ENCODE measurements at regions not wholly inside any gene's neighbourhood (a gene's known extent, or its start where the extent isn't known, plus 50 kb on each side); places are given as distances from the start of the nearest gene placed in this dataset.

GRCh38 chr3:77933926-77934325, 894.0 kb downstream of the ROBO2 start:
- peaks cover 0 to 9% of the 10 kb centered on the region in 2 donors for H3K4me1 ChIP-seq (replicated peaks in 1 of 2)
- WGBS, 10 experiments = 7 to 100% (median 81%) methylated on average over 2 of the region's 2 CpGs
- in situ Hi-C loops (cut with MboI; ENCODE audit: low pct_unique_long_range_greater_than_20kb in 2 of 9, low sequenced_read_pairs in 9 of 9, unreplicated experiment in 9 of 9) = no loop called here
- ATAC-seq (replicated peaks in 6 of 8) = no peak
- no peak overlapping the region for H3K4me3 ChIP-seq
- no peak overlapping the region for H3K27ac ChIP-seq

- in situ Hi-C loops (cut with MboI; ENCODE audit: low pct_unique_long_range_greater_than_20kb in 2 of 9, low sequenced_read_pairs in 9 of 9, unreplicated experiment in 9 of 9) = no loop called here
- no peak overlapping the region for H3K4me3 ChIP-seq
- peaks cover 0 to 9% of the 10 kb centered on the region in 2 donors for H3K4me1 ChIP-seq (replicated peaks in 1 of 2)
- ATAC-seq (replicated peaks in 6 of 8) = no peak
- no peak overlapping the region for H3K27ac ChIP-seq
- WGBS, 10 experiments = 0 to 100% (median 71%) methylated on average over 1 of the region's 1 CpG; no CpG with 5 or more reads in 1 of the 10 experiments
Observed at GRCh38 chr3:77935418-77935817, 895.5 kb downstream of the ROBO2 start.

- Histone ChIP-seq H3K4me3 (no peak overlapping the region), H3K4me1 (replicated peaks in 1 of 2) (no peaks in the 10 kb centered on the region), H3K27ac (no peak overlapping the region)
- 0 to 83% (median 50%) methylated on average over 1 of the region's 1 CpG; no CpG with 5 or more reads in 2 of the 10 experiments for WGBS, 10 experiments
- in situ Hi-C loops (cut with MboI; ENCODE audit: low pct_unique_long_range_greater_than_20kb in 2 of 9, low sequenced_read_pairs in 9 of 9, unreplicated experiment in 9 of 9) = no loop called here
- ATAC-seq (replicated peaks in 6 of 8) = no peak
Observed at GRCh38 chr3:77939726-77940125, 899.8 kb downstream of the ROBO2 start.

GRCh38 chr3:77943598-77943997, 903.7 kb downstream of the ROBO2 start:
- no peaks in the 10 kb centered on the region for H3K4me1 ChIP-seq (replicated peaks in 1 of 2)
- ATAC-seq (replicated peaks in 6 of 8) = no peak
- no peak overlapping the region for H3K4me3 ChIP-seq
- WGBS, 10 experiments = 5 to 100% (median 85%) methylated on average over 1 to 4 of the region's 4 CpGs
- H3K27ac ChIP-seq = no peak overlapping the region
- in situ Hi-C loops (cut with MboI; ENCODE audit: low pct_unique_long_range_greater_than_20kb in 2 of 9, low sequenced_read_pairs in 9 of 9, unreplicated experiment in 9 of 9) = no loop called here

GRCh38 chr3:77945320-77945719, 905.4 kb downstream of the ROBO2 start:
- in situ Hi-C loops (cut with MboI; ENCODE audit: low pct_unique_long_range_greater_than_20kb in 2 of 9, low sequenced_read_pairs in 9 of 9, unreplicated experiment in 9 of 9) = no loop called here
- H3K27ac ChIP-seq = no peak overlapping the region
- 10 to 100% (median 77%) methylated on average over 2 to 3 of the region's 3 CpGs; no CpG with 5 or more reads in 1 of the 10 experiments for WGBS, 10 experiments
- H3K4me1 ChIP-seq (replicated peaks in 1 of 2) = no peaks in the 10 kb centered on the region
- ATAC-seq (replicated peaks in 6 of 8) = peak in 1 of 8 experiments; percentile 14
- no peak overlapping the region for H3K4me3 ChIP-seq

- no peak for ATAC-seq (replicated peaks in 6 of 8)
- H3K4me1 ChIP-seq (replicated peaks in 1 of 2) = no peaks in the 10 kb centered on the region
- no peak overlapping the region for H3K27ac ChIP-seq
- no peak overlapping the region for H3K4me3 ChIP-seq
- in situ Hi-C loops (cut with MboI; ENCODE audit: low pct_unique_long_range_greater_than_20kb in 2 of 9, low sequenced_read_pairs in 9 of 9, unreplicated experiment in 9 of 9) = no loop called here
Observed at GRCh38 chr3:77947671-77948070, 907.8 kb downstream of the ROBO2 start.

- in situ Hi-C loops (cut with MboI; ENCODE audit: low pct_unique_long_range_greater_than_20kb in 2 of 9, low sequenced_read_pairs in 9 of 9, unreplicated experiment in 9 of 9) = no loop called here
- H3K4me3 ChIP-seq = no peak overlapping the region
- WGBS, 10 experiments = 0 to 100% (median 85%) methylated on average over 1 of the region's 1 CpG; no CpG with 5 or more reads in 1 of the 10 experiments
- H3K4me1 ChIP-seq (replicated peaks in 1 of 2) = no peaks in the 10 kb centered on the region
- no peak overlapping the region for H3K27ac ChIP-seq
- no peak for ATAC-seq (replicated peaks in 6 of 8)
Observed at GRCh38 chr3:77967621-77968020, 927.7 kb downstream of the ROBO2 start.

- in situ Hi-C loops (cut with MboI; ENCODE audit: low pct_unique_long_range_greater_than_20kb in 2 of 9, low sequenced_read_pairs in 9 of 9, unreplicated experiment in 9 of 9) = no loop called here
- Histone ChIP-seq H3K4me1 (replicated peaks in 1 of 2) (no peaks in the 10 kb centered on the region), H3K4me3 (no peak overlapping the region), H3K27ac (no peak overlapping the region)
- ATAC-seq (replicated peaks in 6 of 8) = peak in 2 of 8 experiments; percentile 39 to 83
Observed at GRCh38 chr3:77976079-77976478, 936.2 kb downstream of the ROBO2 start.

- ATAC-seq (replicated peaks in 6 of 8) = peak in 2 of 8 experiments; percentile 68 to 86
- Histone ChIP-seq H3K4me3 (no peak overlapping the region), H3K27ac (no peak overlapping the region), H3K4me1 (replicated peaks in 1 of 2) (no peaks in the 10 kb centered on the region)
- WGBS, 10 experiments = 0 to 100% (median 85%) methylated on average over 1 to 3 of the region's 4 CpGs; no CpG with 5 or more reads in 4 of the 10 experiments
- in situ Hi-C loops (cut with MboI; ENCODE audit: low pct_unique_long_range_greater_than_20kb in 2 of 9, low sequenced_read_pairs in 9 of 9, unreplicated experiment in 9 of 9) = no loop called here
Observed at GRCh38 chr3:78003090-78003489, 963.2 kb downstream of the ROBO2 start.

- 6 to 71% (median 40%) methylated on average over 1 to 2 of the region's 2 CpGs; no CpG with 5 or more reads in 5 of the 10 experiments for whole genome bisulfite sequencing, 10 experiments
- Histone ChIP-seq H3K4me3 (no peak overlapping the region), H3K4me1 (replicated peaks in 1 of 2) (no peaks in the 10 kb centered on the region), H3K27ac (no peak overlapping the region)
- no peak for ATAC-seq (replicated peaks in 6 of 8)
- in situ Hi-C loops (cut with MboI; ENCODE audit: low pct_unique_long_range_greater_than_20kb in 2 of 9, low sequenced_read_pairs in 9 of 9, unreplicated experiment in 9 of 9) = no loop called here
Observed at GRCh38 chr3:78004571-78004970, 964.7 kb downstream of the ROBO2 start.

GRCh38 chr3:78013653-78014052, 973.8 kb downstream of the ROBO2 start:
- in situ Hi-C loops (cut with MboI; ENCODE audit: low pct_unique_long_range_greater_than_20kb in 2 of 9, low sequenced_read_pairs in 9 of 9, unreplicated experiment in 9 of 9) = no loop called here
- no peak for ATAC-seq (replicated peaks in 6 of 8)
- H3K4me3 ChIP-seq = no peak overlapping the region
- H3K27ac ChIP-seq = no peak overlapping the region
- H3K4me1 ChIP-seq (replicated peaks in 1 of 2) = no peaks in the 10 kb centered on the region
- 50 to 100% (median 89%) methylated on average over 1 of the region's 1 CpG for WGBS, 10 experiments

- H3K27ac ChIP-seq = no peak overlapping the region
- ATAC-seq (replicated peaks in 6 of 8) = peak in 4 of 8 experiments; percentile 26 to 52 (median 46)
- in situ Hi-C loops (cut with MboI; ENCODE audit: low pct_unique_long_range_greater_than_20kb in 2 of 9, low sequenced_read_pairs in 9 of 9, unreplicated experiment in 9 of 9) = no loop called here
- WGBS, 10 experiments = 33 to 100% (median 83%) methylated on average over 1 of the region's 1 CpG; no CpG with 5 or more reads in 3 of the 10 experiments
- no peaks in the 10 kb centered on the region for H3K4me1 ChIP-seq (replicated peaks in 1 of 2)
- H3K4me3 ChIP-seq = no peak overlapping the region
Observed at GRCh38 chr3:78015856-78016255, 976.0 kb downstream of the ROBO2 start.

GRCh38 chr3:78021710-78022109, 981.8 kb downstream of the ROBO2 start:
- in situ Hi-C loops (cut with MboI; ENCODE audit: low pct_unique_long_range_greater_than_20kb in 2 of 9, low sequenced_read_pairs in 9 of 9, unreplicated experiment in 9 of 9) = no loop called here
- 13 to 84% (median 58%) methylated on average over 1 to 2 of the region's 3 CpGs; no CpG with 5 or more reads in 1 of the 10 experiments for WGBS, 10 experiments
- Histone ChIP-seq H3K4me1 (replicated peaks in 1 of 2) (peaks cover 0 to 7% of the 10 kb centered on the region in 2 donors), H3K27ac (no peak overlapping the region), H3K4me3 (no peak overlapping the region)
- peak in 4 of 8 experiments; percentile 18 to 51 (median 44) for ATAC-seq (replicated peaks in 6 of 8)

- WGBS, 10 experiments = 33 to 100% (median 84%) methylated on average over 1 to 5 of the region's 5 CpGs; no CpG with 5 or more reads in 1 of the 10 experiments
- Histone ChIP-seq H3K27ac (no peak overlapping the region), H3K4me3 (no peak overlapping the region), H3K4me1 (replicated peaks in 1 of 2) (peaks cover 0 to 7% of the 10 kb centered on the region in 2 donors)
- ATAC-seq (replicated peaks in 6 of 8) = peak in 1 of 8 experiments; percentile 67
- in situ Hi-C loops (cut with MboI; ENCODE audit: low pct_unique_long_range_greater_than_20kb in 2 of 9, low sequenced_read_pairs in 9 of 9, unreplicated experiment in 9 of 9) = no loop called here
Observed at GRCh38 chr3:78022232-78022631, 982.3 kb downstream of the ROBO2 start.
